A549 (cell line): ENCODE measurements at regions not wholly inside any gene's neighbourhood (a gene's known extent, or its start where the extent isn't known, plus 50 kb on each side); places are given as distances from the start of the nearest gene placed in this dataset.

Experiments
- ATAC-seq, 2 experiments: fragments of 200-7000 bp in 1 of 2; fragments of >200 bp in 1 of 2; cut with Nextera tagmentation in 1 of 2; cut with Tn5 transposase in 1 of 2; 3 replicates each; pipeline versions ENCODE4 v1.8.0 to v1.9.1; 2018 to 2020; ENCODE audit warnings: mild to moderate bottlenecking in 1 of 2, moderate library complexity in 1 of 2
- CTCF ChIA-PET: fragments of 300-600 bp; sonication (Branson Sonifier 250); formaldehyde crosslinking; extraction: SDS; loops from one replicate; lab custom pipeline; 2021; ENCODE audit warnings: antibody characterized with exemption, inconsistent platforms; lab: Yijun Ruan, JAX
- POLR2A ChIA-PET: fragments of 350-600 bp; formaldehyde crosslinking; extraction: SDS; loops from one replicate; lab custom pipeline; 2021; ENCODE audit warnings: antibody characterized with exemption, inconsistent platforms; lab: Yijun Ruan, JAX
- DNase-seq, 2 experiments: peaks; one replicate each; pipeline versions ENCODE4 v3.0.0 to v3.0.0-alpha.2; 2011 to 2016; ENCODE audit warnings: low read depth in 1 of 2, low spot score in 1 of 2
- FAIRE-seq: peaks from 2 replicates; lab custom pipeline; 2011; peaks lifted over from hg19 to GRCh38; lab: Jason Lieb, UNC
- H3K27ac ChIP-seq, 2 experiments: fragments of >200 bp; sonication (Bioruptor Twin); formaldehyde crosslinking; 3 replicates each; pipeline ENCODE4 v1.5.1; 2016 to 2017
- H3K4me1 ChIP-seq: fragments of >200 bp; sonication (Bioruptor Twin); formaldehyde crosslinking; 3 replicates; pipeline ENCODE4 v1.6.1; 2016
- H3K4me2 ChIP-seq: fragments of >200 bp; sonication (Bioruptor Twin); formaldehyde crosslinking; 3 replicates; pipeline ENCODE4 v1.6.1; 2016
- H3K4me3 ChIP-seq: fragments of >200 bp; sonication (Bioruptor Twin); formaldehyde crosslinking; 3 replicates; pipeline ENCODE4 v1.5.1; 2016
- H3K9me3 ChIP-seq: fragments of >200 bp; sonication (Bioruptor Twin); formaldehyde crosslinking; 3 replicates; pipeline ENCODE4 v1.6.1; 2016
- CBX2 ChIP-seq: fragments of 200-600 bp; sonication (generic); IDR thresholded peaks from 2 replicates; pipeline ENCODE4 v1.6.1; 2016; ENCODE audit warnings: low read depth, mild to moderate bottlenecking, borderline replicate concordance
- CBX8 ChIP-seq: fragments of 200-600 bp; sonication (generic); IDR thresholded peaks from 2 replicates; pipeline ENCODE4 v1.6.1; 2016
- CEBPB ChIP-seq, 2 experiments: fragments of >200 bp in 1 of 2; sonication (Bioruptor Twin) in 1 of 2; formaldehyde crosslinking in 1 of 2; IDR thresholded peaks; 2 replicates each; pipeline ENCODE4 v1.6.1; 2012 to 2016
- EHF ChIP-seq: fragments of 250-450 bp; sonication (Bioruptor Pico); IDR thresholded peaks from 2 replicates; pipeline ENCODE4 v1.5.0; 2020; ENCODE audit warnings: mild to moderate bottlenecking
- EHMT2 ChIP-seq: fragments of 200-600 bp; sonication (generic); IDR thresholded peaks from 2 replicates; pipeline ENCODE4 v1.6.1; 2016; ENCODE audit warnings: antibody characterized with exemption, low read depth, mild to moderate bottlenecking, moderate library complexity
- FOSB ChIP-seq: fragments of 250-450 bp; sonication (Bioruptor Pico); IDR thresholded peaks from 2 replicates; pipeline ENCODE4 v1.5.0; 2020; ENCODE audit warnings: mild to moderate bottlenecking, moderate library complexity
- GATA3 ChIP-seq: IDR thresholded peaks from 2 replicates; pipeline ENCODE4 v1.6.1; 2012; ENCODE audit warnings: borderline replicate concordance
- HEYL ChIP-seq: fragments of 250-450 bp; sonication (Bioruptor Pico); IDR thresholded peaks from 2 replicates; pipeline ENCODE4 v1.8.0; 2021; ENCODE audit warnings: mild to moderate bottlenecking, moderate library complexity
- HOXA7 ChIP-seq: fragments of 250-450 bp; sonication (Bioruptor Pico); IDR thresholded peaks from 2 replicates; pipeline ENCODE4 v1.5.0; 2020; ENCODE audit warnings: mild to moderate bottlenecking, moderate library complexity
- KDM1A ChIP-seq: fragments of 200-600 bp; sonication (generic); IDR thresholded peaks from 2 replicates; pipeline ENCODE4 v1.6.1; 2016; ENCODE audit warnings: low read depth, mild to moderate bottlenecking
- MAFK ChIP-seq: fragments of 450-650 bp; IDR thresholded peaks from 2 replicates; pipeline ENCODE4 v1.6.1; 2014; ENCODE audit not compliant: partially characterized antibody
- MAZ ChIP-seq: fragments of 150-350 bp; IDR thresholded peaks from 2 replicates; pipeline ENCODE4 v1.6.1; 2014; ENCODE audit warnings: antibody characterized with exemption, low read depth, low read length, borderline replicate concordance
- MYC ChIP-seq: IDR thresholded peaks from 2 replicates; pipeline ENCODE4 v1.6.1; 2012; ENCODE audit warnings: mild to moderate bottlenecking, inconsistent platforms, low read length, improper control_type of control experiment, borderline replicate concordance
- NPAS2 ChIP-seq: fragments of 250-450 bp; sonication (Bioruptor Pico); IDR thresholded peaks from 2 replicates; pipeline ENCODE4 v1.8.0; 2022; ENCODE audit warnings: mild to moderate bottlenecking, moderate library complexity, borderline replicate concordance
- NR3C1 ChIP-seq: fragments of >200 bp; sonication (Bioruptor Twin); formaldehyde crosslinking; IDR thresholded peaks from 3 replicates; pipeline ENCODE4 v1.6.1; 2017
- PHF8 ChIP-seq: fragments of 200-600 bp; sonication (generic); IDR thresholded peaks from 2 replicates; pipeline ENCODE4 v1.6.1; 2016; ENCODE audit warnings: low read depth, mild to moderate bottlenecking, antibody characterized with exemption, moderate library complexity, borderline replicate concordance
- POLR2AphosphoS2 ChIP-seq: conservative IDR thresholded peaks from 2 replicates; pipeline ENCODE4 v1.6.1; 2012; ENCODE audit warnings: low read length, improper control_type of control experiment, inconsistent platforms
- RFX5 ChIP-seq: fragments of 450-650 bp; IDR thresholded peaks from 2 replicates; pipeline ENCODE4 v1.7.1; 2014; ENCODE audit warnings: antibody characterized with exemption, mild to moderate bottlenecking, moderate library complexity
- SREBF2 ChIP-seq: fragments of 450-650 bp; IDR thresholded peaks from 2 replicates; pipeline ENCODE4 v1.6.1; 2014; ENCODE audit warnings: mild to moderate bottlenecking, moderate library complexity
- TFCP2L1 ChIP-seq: fragments of 250-450 bp; sonication (Bioruptor Pico); IDR thresholded peaks from 2 replicates; pipeline ENCODE4 v1.5.0; 2021; ENCODE audit warnings: mild to moderate bottlenecking
- TP53 ChIP-seq: fragments of 250-450 bp; sonication (Bioruptor Pico); IDR thresholded peaks from 2 replicates; pipeline ENCODE4 v1.5.0; 2021; ENCODE audit warnings: mild to moderate bottlenecking, moderate library complexity
- WGBS: methylation state at CpG from one replicate; pipeline ENCODE4 v1.1.6; 2017; ENCODE audit errors: missing lambda C conversion rate; 5-methylcytosine and 5-hydroxymethylcytosine counted together
- TF ChIP-seq, protein P1 (sequence below): fragments of 200-600 bp; sonication (generic); IDR thresholded peaks from 2 replicates; pipeline ENCODE4 v1.6.1; 2016; ENCODE audit warnings: antibody characterized with exemption, mild to moderate bottlenecking, moderate library complexity
- TF ChIP-seq, protein P2 (sequence below): IDR thresholded peaks from 2 replicates; pipeline ENCODE4 v1.6.1; 2012
- TF ChIP-seq, protein P3 (sequence below): fragments of 250-450 bp; sonication (Bioruptor Pico); IDR thresholded peaks from 2 replicates; pipeline ENCODE4 v1.5.0; 2020; ENCODE audit warnings: low read depth, mild to moderate bottlenecking, moderate library complexity
- TF ChIP-seq, protein P4 (sequence below): fragments of 450-650 bp; IDR thresholded peaks from 2 replicates; pipeline ENCODE4 v1.6.1; 2014; ENCODE audit warnings: antibody characterized with exemption
- TF ChIP-seq, protein P5 (sequence below): IDR thresholded peaks from 2 replicates; pipeline ENCODE4 v1.6.1; 2012; ENCODE audit warnings: low read depth, borderline replicate concordance
- TF ChIP-seq, protein P6 (sequence below): IDR thresholded peaks from 2 replicates; pipeline ENCODE4 v1.6.1; 2012

DNA sequence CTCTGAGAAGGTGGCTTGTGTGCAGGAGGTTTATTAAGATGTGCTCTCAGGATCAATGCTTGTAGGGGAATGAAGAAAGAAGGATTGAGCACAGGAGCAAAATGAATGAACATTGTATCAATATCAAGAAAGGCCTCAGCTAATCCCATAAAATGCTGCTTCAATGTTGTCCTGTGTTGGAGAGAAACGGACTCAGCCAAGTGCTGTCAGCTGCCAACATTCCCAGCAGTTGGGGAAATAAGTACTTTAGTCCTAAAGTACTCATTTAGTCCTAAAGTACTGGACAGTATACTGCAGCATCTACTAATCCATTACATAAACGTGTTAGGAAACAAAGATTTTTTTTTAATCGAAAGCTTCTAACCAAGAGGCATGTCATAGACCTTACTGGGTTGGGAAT is 255.9 kb downstream of the SEC23A start (continued):
- TF ChIP-seq, protein P1, sequence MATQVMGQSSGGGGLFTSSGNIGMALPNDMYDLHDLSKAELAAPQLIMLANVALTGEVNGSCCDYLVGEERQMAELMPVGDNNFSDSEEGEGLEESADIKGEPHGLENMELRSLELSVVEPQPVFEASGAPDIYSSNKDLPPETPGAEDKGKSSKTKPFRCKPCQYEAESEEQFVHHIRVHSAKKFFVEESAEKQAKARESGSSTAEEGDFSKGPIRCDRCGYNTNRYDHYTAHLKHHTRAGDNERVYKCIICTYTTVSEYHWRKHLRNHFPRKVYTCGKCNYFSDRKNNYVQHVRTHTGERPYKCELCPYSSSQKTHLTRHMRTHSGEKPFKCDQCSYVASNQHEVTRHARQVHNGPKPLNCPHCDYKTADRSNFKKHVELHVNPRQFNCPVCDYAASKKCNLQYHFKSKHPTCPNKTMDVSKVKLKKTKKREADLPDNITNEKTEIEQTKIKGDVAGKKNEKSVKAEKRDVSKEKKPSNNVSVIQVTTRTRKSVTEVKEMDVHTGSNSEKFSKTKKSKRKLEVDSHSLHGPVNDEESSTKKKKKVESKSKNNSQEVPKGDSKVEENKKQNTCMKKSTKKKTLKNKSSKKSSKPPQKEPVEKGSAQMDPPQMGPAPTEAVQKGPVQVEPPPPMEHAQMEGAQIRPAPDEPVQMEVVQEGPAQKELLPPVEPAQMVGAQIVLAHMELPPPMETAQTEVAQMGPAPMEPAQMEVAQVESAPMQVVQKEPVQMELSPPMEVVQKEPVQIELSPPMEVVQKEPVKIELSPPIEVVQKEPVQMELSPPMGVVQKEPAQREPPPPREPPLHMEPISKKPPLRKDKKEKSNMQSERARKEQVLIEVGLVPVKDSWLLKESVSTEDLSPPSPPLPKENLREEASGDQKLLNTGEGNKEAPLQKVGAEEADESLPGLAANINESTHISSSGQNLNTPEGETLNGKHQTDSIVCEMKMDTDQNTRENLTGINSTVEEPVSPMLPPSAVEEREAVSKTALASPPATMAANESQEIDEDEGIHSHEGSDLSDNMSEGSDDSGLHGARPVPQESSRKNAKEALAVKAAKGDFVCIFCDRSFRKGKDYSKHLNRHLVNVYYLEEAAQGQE, result no peak
- TF ChIP-seq MYC, result no peak

DNA sequence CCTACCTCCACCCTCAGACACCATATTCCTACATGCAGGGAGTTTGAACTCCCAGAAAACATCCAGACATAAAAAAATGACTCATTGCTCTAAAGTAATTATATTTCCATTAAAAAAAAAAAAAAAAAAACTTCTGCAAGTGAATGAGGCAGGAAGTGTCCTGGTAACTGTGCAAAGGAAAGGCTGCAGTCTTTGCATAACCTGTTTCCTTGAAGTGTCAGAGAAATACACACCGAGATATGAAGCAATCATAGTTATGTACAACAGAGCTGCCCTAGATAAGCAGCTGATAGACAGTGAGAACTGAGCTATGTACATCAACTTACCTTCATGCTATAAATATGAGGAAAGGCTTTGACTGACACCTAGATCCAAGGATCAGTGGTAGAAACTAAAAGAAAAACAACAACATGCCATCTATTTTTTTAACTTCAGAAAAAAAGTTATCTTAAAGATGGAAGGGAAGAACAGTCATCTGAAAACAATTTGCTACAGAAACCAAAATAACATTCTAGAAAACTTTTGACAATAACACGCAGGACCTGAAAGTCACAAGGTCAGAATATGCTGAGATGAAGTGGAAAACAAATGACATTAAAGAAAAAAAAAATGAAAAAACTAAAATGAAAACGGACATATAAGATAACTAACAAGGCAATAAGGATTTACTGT is 263.2 kb downstream of the SEC23A start:
- TF ChIP-seq, protein P2, sequence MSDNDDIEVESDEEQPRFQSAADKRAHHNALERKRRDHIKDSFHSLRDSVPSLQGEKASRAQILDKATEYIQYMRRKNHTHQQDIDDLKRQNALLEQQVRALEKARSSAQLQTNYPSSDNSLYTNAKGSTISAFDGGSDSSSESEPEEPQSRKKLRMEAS, result no peak
- no peak for TF ChIP-seq TFCP2L1 (CRISPR knock-in tag)
- no peak for TF ChIP-seq FOSB (CRISPR knock-in tag)
- TF ChIP-seq TP53 (CRISPR knock-in tag), result no peak
- no peak for TF ChIP-seq RFX5
- TF ChIP-seq MAZ, result no peak
- no peak for TF ChIP-seq HOXA7 (CRISPR knock-in tag)
- no peak for TF ChIP-seq PHF8
- TF ChIP-seq, protein P3, sequence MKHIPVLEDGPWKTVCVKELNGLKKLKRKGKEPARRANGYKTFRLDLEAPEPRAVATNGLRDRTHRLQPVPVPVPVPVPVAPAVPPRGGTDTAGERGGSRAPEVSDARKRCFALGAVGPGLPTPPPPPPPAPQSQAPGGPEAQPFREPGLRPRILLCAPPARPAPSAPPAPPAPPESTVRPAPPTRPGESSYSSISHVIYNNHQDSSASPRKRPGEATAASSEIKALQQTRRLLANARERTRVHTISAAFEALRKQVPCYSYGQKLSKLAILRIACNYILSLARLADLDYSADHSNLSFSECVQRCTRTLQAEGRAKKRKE (CRISPR knock-in tag), result no peak
- TF ChIP-seq POLR2AphosphoS2, result no peak
- no peak for TF ChIP-seq HEYL (CRISPR knock-in tag)
- TF ChIP-seq EHF (CRISPR knock-in tag), result no peak
- TF ChIP-seq MAFK, result no peak
- no peak for TF ChIP-seq CEBPB (IDR thresholded peaks at IDR 0.05)
- TF ChIP-seq, protein P4, sequence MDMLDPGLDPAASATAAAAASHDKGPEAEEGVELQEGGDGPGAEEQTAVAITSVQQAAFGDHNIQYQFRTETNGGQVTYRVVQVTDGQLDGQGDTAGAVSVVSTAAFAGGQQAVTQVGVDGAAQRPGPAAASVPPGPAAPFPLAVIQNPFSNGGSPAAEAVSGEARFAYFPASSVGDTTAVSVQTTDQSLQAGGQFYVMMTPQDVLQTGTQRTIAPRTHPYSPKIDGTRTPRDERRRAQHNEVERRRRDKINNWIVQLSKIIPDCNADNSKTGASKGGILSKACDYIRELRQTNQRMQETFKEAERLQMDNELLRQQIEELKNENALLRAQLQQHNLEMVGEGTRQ, result no peak
- TF ChIP-seq CBX2, result no peak
- WGBS, result 5% methylated on average over 3 of the region's 3 CpGs
- ATAC-seq (no peak), FAIRE-seq (no peak), DNase-seq (peak in 1 of 2 experiments; percentile 2)
- Histone ChIP-seq H3K27ac (no peak overlapping the region), H3K9me3 (no peaks in the 10 kb centered on the region), H3K4me2 (no peak overlapping the region), H3K4me1 (0 out of 3 replicates have a peak, but pooled peaks cover 5% of the 10 kb centered on the region), H3K4me3 (no peak overlapping the region)
- ChIA-PET CTCF (interaction anchor here (0.6 kb wide), 1 partner anchor 31 kb away, joined by 5 read pairs; no protein-coding TSS in a partner anchor), POLR2A (no interaction called here)

DNA sequence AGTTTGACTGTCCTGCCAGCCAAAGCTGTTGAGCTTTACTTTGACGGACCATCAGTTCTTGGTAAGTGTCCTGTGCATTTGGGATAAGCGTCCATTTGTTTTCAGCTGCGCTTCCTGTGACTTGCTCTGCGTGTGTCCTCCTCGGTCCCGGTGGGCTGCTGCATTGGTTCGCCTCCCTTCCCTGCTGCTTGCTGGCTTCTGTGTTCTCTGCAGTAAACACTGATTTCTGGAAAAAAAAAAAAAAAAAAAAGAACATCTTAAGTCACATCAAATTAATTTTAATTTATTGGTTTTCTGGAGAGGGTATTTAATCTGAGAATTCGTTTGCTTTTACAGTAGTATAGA is 264.1 kb downstream of the SEC23A start:
- no peak overlapping the region for H3K4me2 ChIP-seq
- ChIA-PET CTCF (no interaction called here), POLR2A (no interaction called here)
- no peak overlapping the region for H3K27ac ChIP-seq
- DNase-seq, result no peak
- 0 out of 3 replicates have a peak, but pooled peaks cover 5% of the 10 kb centered on the region for H3K4me1 ChIP-seq
- ATAC-seq, result no peak
- no peak overlapping the region for H3K4me3 ChIP-seq
- H3K9me3 ChIP-seq, result no peaks in the 10 kb centered on the region
- 60% methylated on average over 8 of the region's 8 CpGs for WGBS
- no peak for FAIRE-seq
- TF ChIP-seq EHMT2 (no peak), POLR2AphosphoS2 (no peak), GATA3 (no peak), KDM1A (no peak), SREBF2 (no peak), NPAS2 (no peak), CBX2 (no peak), NR3C1 (no peak), CBX8 (no peak)
- TF ChIP-seq, protein P3 (CRISPR knock-in tag), result no peak
- TF ChIP-seq, protein P2, result no peak
- TF ChIP-seq, protein P5, sequence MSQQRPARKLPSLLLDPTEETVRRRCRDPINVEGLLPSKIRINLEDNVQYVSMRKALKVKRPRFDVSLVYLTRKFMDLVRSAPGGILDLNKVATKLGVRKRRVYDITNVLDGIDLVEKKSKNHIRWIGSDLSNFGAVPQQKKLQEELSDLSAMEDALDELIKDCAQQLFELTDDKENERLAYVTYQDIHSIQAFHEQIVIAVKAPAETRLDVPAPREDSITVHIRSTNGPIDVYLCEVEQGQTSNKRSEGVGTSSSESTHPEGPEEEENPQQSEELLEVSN, result no peak
- TF ChIP-seq, protein P6, sequence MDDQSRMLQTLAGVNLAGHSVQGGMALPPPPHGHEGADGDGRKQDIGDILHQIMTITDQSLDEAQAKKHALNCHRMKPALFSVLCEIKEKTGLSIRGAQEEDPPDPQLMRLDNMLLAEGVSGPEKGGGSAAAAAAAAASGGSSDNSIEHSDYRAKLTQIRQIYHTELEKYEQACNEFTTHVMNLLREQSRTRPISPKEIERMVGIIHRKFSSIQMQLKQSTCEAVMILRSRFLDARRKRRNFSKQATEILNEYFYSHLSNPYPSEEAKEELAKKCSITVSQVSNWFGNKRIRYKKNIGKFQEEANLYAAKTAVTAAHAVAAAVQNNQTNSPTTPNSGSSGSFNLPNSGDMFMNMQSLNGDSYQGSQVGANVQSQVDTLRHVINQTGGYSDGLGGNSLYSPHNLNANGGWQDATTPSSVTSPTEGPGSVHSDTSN, result no peak
